Keratinocyte (primary cell): ENCODE measurements at regions not wholly inside any gene's neighbourhood (a gene's known extent, or its start where the extent isn't known, plus 50 kb on each side); places are given as distances from the start of the nearest gene placed in this dataset.

Experiments
- DNase-seq: peaks from one replicate; pipeline ENCODE4 v3.0.0-alpha.2; 2011; ENCODE audit warnings: low read depth, missing footprints, low spot score
- FAIRE-seq: peaks from 2 replicates; lab custom pipeline; 2011; peaks lifted over from hg19 to GRCh38; lab: Jason Lieb, UNC
- H2AFZ ChIP-seq: 2 replicates; pipeline ENCODE4 v1.6.0; 2012; ENCODE audit warnings: low read length, control low read depth, inconsistent platforms; ENCODE audit not compliant: control insufficient read depth
- H3K27ac ChIP-seq: 2 replicates; pipeline ENCODE4 v1.5.1; 2011; ENCODE audit warnings: low read length; ENCODE audit not compliant: control insufficient read depth, insufficient read depth
- H3K27me3 ChIP-seq: 3 replicates; pipeline ENCODE4 v1.6.0; 2011; ENCODE audit warnings: low read length; ENCODE audit not compliant: control insufficient read depth, insufficient read depth; ENCODE audit errors: extremely low read depth
- H3K36me3 ChIP-seq, 2 experiments: 2 replicates in 1 of 2; 3 replicates in 1 of 2; pipeline ENCODE4 v1.5.1; 2011; ENCODE audit warnings: low read length in 2 of 2, mild to moderate bottlenecking in 1 of 2; ENCODE audit not compliant: control insufficient read depth in 2 of 2, insufficient read depth in 2 of 2; ENCODE audit errors: extremely low read depth in 1 of 2
- H3K4me1 ChIP-seq: 3 replicates; pipeline ENCODE4 v1.5.1; 2011; ENCODE audit warnings: low read length; ENCODE audit not compliant: control insufficient read depth, insufficient read depth; ENCODE audit errors: extremely low read depth
- H3K4me2 ChIP-seq: 3 replicates; pipeline ENCODE4 v1.6.0; 2011; ENCODE audit warnings: low read depth, low read length; ENCODE audit not compliant: control insufficient read depth, insufficient read depth; ENCODE audit errors: extremely low read depth
- H3K4me3 ChIP-seq, 3 experiments: fragments of 200-600 bp in 1 of 3; sonication (generic) in 1 of 3; 2 replicates in 2 of 3; 3 replicates in 1 of 3; pipeline ENCODE4 v1.5.1; 2011 to 2016; ENCODE audit warnings: low read length in 3 of 3, mild to moderate bottlenecking in 3 of 3, control low read depth in 2 of 3, inconsistent platforms in 1 of 3, low read depth in 1 of 3, mixed read lengths in 1 of 3, mixed run types in 1 of 3, moderate library complexity in 1 of 3; ENCODE audit not compliant: control insufficient read depth in 2 of 3, insufficient read depth in 2 of 3; ENCODE audit errors: extremely low read depth in 1 of 3
- H3K79me2 ChIP-seq: 2 replicates; pipeline ENCODE4 v1.6.0; 2012; ENCODE audit warnings: low read length; ENCODE audit not compliant: control insufficient read depth, insufficient read depth
- H3K9ac ChIP-seq: 3 replicates; pipeline ENCODE4 v1.6.0; 2011; ENCODE audit warnings: low read length; ENCODE audit not compliant: control insufficient read depth, insufficient read depth; ENCODE audit errors: extremely low read depth
- H3K9me1 ChIP-seq: 3 replicates; pipeline ENCODE4 v1.6.0; 2011; ENCODE audit warnings: low read length; ENCODE audit not compliant: control insufficient read depth, insufficient read depth; ENCODE audit errors: extremely low read depth
- H3K9me3 ChIP-seq: 2 replicates; pipeline ENCODE4 v1.5.1; 2012; ENCODE audit warnings: low read depth, low read length; ENCODE audit not compliant: control insufficient read depth
- H4K20me1 ChIP-seq: 3 replicates; pipeline ENCODE4 v1.6.0; 2011; ENCODE audit warnings: low read length; ENCODE audit not compliant: control insufficient read depth, insufficient read depth; ENCODE audit errors: extremely low read depth
- EZH2 ChIP-seq: IDR thresholded peaks from one replicate; pipeline ENCODE4 v1.6.1; 2012; ENCODE audit warnings: inconsistent platforms, mild to moderate bottlenecking, low read length, moderate library complexity
- dilution Hi-C: fragments of 300-500 bp; cut with MboI; formaldehyde crosslinking; loops from one replicate; pipeline ENCODE4 v1.7.0; 2020; ENCODE audit warnings: low sequenced_read_pairs; ENCODE audit not compliant: extremely low pct_ligation_motif_present
- TF ChIP-seq, protein P1 (sequence below), 3 experiments: IDR thresholded peaks in 1 of 3; conservative IDR thresholded peaks in 1 of 3; optimal IDR thresholded peaks in 1 of 3; 2 replicates in 2 of 3; 3 replicates in 1 of 3; pipeline versions ENCODE3 to v1.5.1; 2011; ENCODE audit warnings: low read length in 3 of 3, mild to moderate bottlenecking in 3 of 3, moderate library complexity in 2 of 3, control low read depth in 1 of 3, inconsistent platforms in 1 of 3; ENCODE audit not compliant: insufficient read depth in 2 of 3; ENCODE audit errors: extremely low read depth in 1 of 3

DNA sequence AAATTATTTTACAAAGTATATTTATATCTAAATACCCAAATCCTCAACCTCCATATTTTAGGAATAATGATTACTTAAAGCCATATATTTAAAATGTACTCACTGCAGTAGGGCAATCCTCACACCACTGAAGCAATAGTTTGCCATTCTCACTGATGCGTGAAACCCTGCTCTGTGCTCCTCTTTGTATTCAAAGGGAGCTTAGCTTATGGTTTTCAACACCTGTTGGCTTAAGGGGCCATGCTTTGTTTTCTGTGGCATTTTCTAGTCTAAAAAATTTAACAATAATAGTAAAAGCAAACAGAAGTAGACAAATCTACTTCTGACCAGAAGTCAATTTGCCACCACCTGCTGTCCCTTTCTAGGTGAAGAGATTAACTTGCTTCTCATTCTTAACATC is 294.6 kb downstream of the FLRT2 start:
- H3K4me1 ChIP-seq: no peaks in the 10 kb centered on the region
- TF ChIP-seq, protein P1, sequence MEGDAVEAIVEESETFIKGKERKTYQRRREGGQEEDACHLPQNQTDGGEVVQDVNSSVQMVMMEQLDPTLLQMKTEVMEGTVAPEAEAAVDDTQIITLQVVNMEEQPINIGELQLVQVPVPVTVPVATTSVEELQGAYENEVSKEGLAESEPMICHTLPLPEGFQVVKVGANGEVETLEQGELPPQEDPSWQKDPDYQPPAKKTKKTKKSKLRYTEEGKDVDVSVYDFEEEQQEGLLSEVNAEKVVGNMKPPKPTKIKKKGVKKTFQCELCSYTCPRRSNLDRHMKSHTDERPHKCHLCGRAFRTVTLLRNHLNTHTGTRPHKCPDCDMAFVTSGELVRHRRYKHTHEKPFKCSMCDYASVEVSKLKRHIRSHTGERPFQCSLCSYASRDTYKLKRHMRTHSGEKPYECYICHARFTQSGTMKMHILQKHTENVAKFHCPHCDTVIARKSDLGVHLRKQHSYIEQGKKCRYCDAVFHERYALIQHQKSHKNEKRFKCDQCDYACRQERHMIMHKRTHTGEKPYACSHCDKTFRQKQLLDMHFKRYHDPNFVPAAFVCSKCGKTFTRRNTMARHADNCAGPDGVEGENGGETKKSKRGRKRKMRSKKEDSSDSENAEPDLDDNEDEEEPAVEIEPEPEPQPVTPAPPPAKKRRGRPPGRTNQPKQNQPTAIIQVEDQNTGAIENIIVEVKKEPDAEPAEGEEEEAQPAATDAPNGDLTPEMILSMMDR (optimal IDR thresholded peaks at IDR 0.05 in 1 of 3, IDR thresholded peaks at IDR 0.05 in 1 of 3, conservative IDR thresholded peaks at IDR 0.05 in 1 of 3; ENCODE audit: extremely low read depth in 1 of 3, insufficient read depth in 2 of 3, low read length in 3 of 3): no peak
- no peak for TF ChIP-seq EZH2
- H3K36me3 ChIP-seq: no peaks in the 10 kb centered on the region
- no peak for DNase-seq
- no peak overlapping the region for H3K4me2 ChIP-seq
- H3K79me2 ChIP-seq: no peaks in the 10 kb centered on the region
- no peak overlapping the region for H2AFZ ChIP-seq
- no peaks in the 10 kb centered on the region for H3K9me1 ChIP-seq
- H3K27ac ChIP-seq: no peak overlapping the region
- FAIRE-seq: no peak
- no peak overlapping the region for H3K4me3 ChIP-seq
- H4K20me1 ChIP-seq: no peaks in the 10 kb centered on the region
- H3K9me3 ChIP-seq: no peaks in the 10 kb centered on the region
- dilution Hi-C loops: no loop called here
- H3K27me3 ChIP-seq: no peaks in the 10 kb centered on the region
- H3K9ac ChIP-seq: no peak overlapping the region

DNA sequence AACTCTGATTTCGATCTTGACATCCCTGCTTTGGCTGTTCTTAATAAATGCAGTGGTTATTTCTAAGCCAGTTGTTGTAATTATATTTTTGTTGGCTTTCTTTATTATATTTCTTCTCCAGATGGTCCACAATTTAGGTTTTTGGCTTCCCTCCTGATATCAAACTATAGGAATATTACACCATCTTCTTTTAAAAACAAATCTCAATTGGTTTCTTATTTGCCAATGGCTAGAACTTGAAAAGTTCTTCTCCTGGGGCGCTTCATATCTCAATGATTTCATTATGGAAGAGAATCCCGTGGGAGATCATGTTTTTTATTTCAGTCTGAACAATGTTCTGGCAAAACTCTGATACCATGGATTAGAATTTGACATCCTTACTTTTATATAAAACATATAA is 292.3 kb downstream of the FLRT2 start:
- no peak for FAIRE-seq
- dilution Hi-C loops: no loop called here

More for the DNA sequence above, 292.3 kb downstream of the FLRT2 start:
- H3K9ac ChIP-seq: no peak overlapping the region
- no peaks in the 10 kb centered on the region for H3K9me1 ChIP-seq
- H3K4me1 ChIP-seq: no peaks in the 10 kb centered on the region
- DNase-seq: no peak
- no peak overlapping the region for H2AFZ ChIP-seq
- H3K9me3 ChIP-seq: no peaks in the 10 kb centered on the region
- H3K4me3 ChIP-seq: no peak overlapping the region
- no peak overlapping the region for H3K4me2 ChIP-seq
- no peaks in the 10 kb centered on the region for H3K27me3 ChIP-seq
- no peaks in the 10 kb centered on the region for H3K79me2 ChIP-seq
- no peak for TF ChIP-seq EZH2
- TF ChIP-seq, protein P1 (optimal IDR thresholded peaks at IDR 0.05 in 1 of 3, IDR thresholded peaks at IDR 0.05 in 1 of 3, conservative IDR thresholded peaks at IDR 0.05 in 1 of 3; ENCODE audit: extremely low read depth in 1 of 3, insufficient read depth in 2 of 3, low read length in 3 of 3): no peak
- H4K20me1 ChIP-seq: no peaks in the 10 kb centered on the region
- H3K36me3 ChIP-seq: no peaks in the 10 kb centered on the region
- no peak overlapping the region for H3K27ac ChIP-seq
